Inflammatory macrophage treated with lipopolysaccharide for 1 hour (primary cell): ENCODE measurements at regions not wholly inside any gene's neighbourhood (a gene's known extent, or its start where the extent isn't known, plus 50 kb on each side); places are given as distances from the start of the nearest gene placed in this dataset.
"Not testable (repeated sequence)": the region's sequence is repeated elsewhere in the genome, so short reads cannot be mapped to it uniquely, and the experiment has no call there.

Experiments used
- DNase-seq, 2 donors: peaks; one replicate each; pipeline ENCODE4 v3.0.0-alpha.2; 2020 to 2022

GRCh38 chr12:46669720-46670119, 156.1 kb downstream of the SLC38A4 start:
- no peak for DNase-seq

GRCh38 chr12:46667551-46667950, 158.2 kb downstream of the SLC38A4 start:
- DNase-seq: no peak

GRCh38 chr12:46664761-46665287, 161.0 kb downstream of the SLC38A4 start:
- DNase-seq: peak; percentile 70 to 88

- DNase-seq: no peak
These were observed 162.5 kb downstream of the SLC38A4 start for GRCh38 chr12:46663318-46663717.

- peak; percentile 58 to 62 for DNase-seq
These were observed 164.5 kb downstream of the SLC38A4 start for GRCh38 chr12:46661110-46661845.

GRCh38 chr12:46660719-46661109, 165.1 kb downstream of the SLC38A4 start:
- DNase-seq: peak; percentile 64 to 67

- no peak for DNase-seq
These were observed 165.5 kb downstream of the SLC38A4 start for GRCh38 chr12:46660276-46660675.

GRCh38 chr12:46659824-46660223, 166.0 kb downstream of the SLC38A4 start:
- no peak for DNase-seq

GRCh38 chr12:46659032-46659650, 166.7 kb downstream of the SLC38A4 start:
- no peak for DNase-seq

GRCh38 chr12:46657453-46658411, 168.1 kb downstream of the SLC38A4 start:
- no peak for DNase-seq

GRCh38 chr12:46655984-46656383, 169.8 kb downstream of the SLC38A4 start:
- DNase-seq: not testable (repeated sequence)

GRCh38 chr12:46653311-46653710, 172.5 kb downstream of the SLC38A4 start:
- no peak for DNase-seq

- no peak for DNase-seq
These were observed 173.1 kb downstream of the SLC38A4 start for GRCh38 chr12:46652692-46653091.

- DNase-seq: no peak
These were observed 175.1 kb downstream of the SLC38A4 start for GRCh38 chr12:46650688-46651087.

GRCh38 chr12:46649433-46649832, 176.4 kb downstream of the SLC38A4 start:
- no peak for DNase-seq

GRCh38 chr12:46647034-46647433, 178.8 kb downstream of the SLC38A4 start:
- DNase-seq: no peak

GRCh38 chr12:46641649-46642048, 184.1 kb downstream of the SLC38A4 start:
- not testable (repeated sequence) for DNase-seq

GRCh38 chr12:46635818-46636217, 190.0 kb downstream of the SLC38A4 start:
- DNase-seq: no peak

- DNase-seq: no peak
These were observed 196.2 kb downstream of the SLC38A4 start for GRCh38 chr12:46629331-46630229.

- DNase-seq: no peak
These were observed 197.6 kb downstream of the SLC38A4 start for GRCh38 chr12:46628176-46628575.

GRCh38 chr12:46627686-46628085, 198.1 kb downstream of the SLC38A4 start:
- DNase-seq: no peak

- DNase-seq: not testable (repeated sequence)
These were observed 206.3 kb downstream of the SLC38A4 start for GRCh38 chr12:46619474-46619873.
